Coronary artery (tissue), 2 donors: ENCODE measurements at regions not wholly inside any gene's neighbourhood (a gene's known extent, or its start where the extent isn't known, plus 50 kb on each side); places are given as distances from the start of the nearest gene placed in this dataset.
"Not testable (repeated sequence)": the region's sequence is repeated elsewhere in the genome, so short reads cannot be mapped to it uniquely, and the experiment has no call there.

Source experiments
- DNase-seq: peaks from one replicate; pipeline ENCODE4 v3.0.0-alpha.2; 2017; ENCODE audit warnings: low spot score
- H3K27ac ChIP-seq, 2 donors: fragments of 200-600 bp; sonication (generic); one replicate each; pipeline ENCODE4 v1.5.1; 2016 to 2019
- H3K4me3 ChIP-seq: fragments of 200-600 bp; sonication (generic); 2 replicates; pipeline ENCODE4 v1.5.1; 2016; ENCODE audit warnings: mild to moderate bottlenecking, moderate library complexity
- TF ChIP-seq, protein P1 (sequence below): fragments of 200-600 bp; sonication (generic); IDR thresholded peaks from one replicate; pipeline ENCODE4 v1.5.1; 2019; ENCODE audit warnings: antibody characterized with exemption

DNA sequence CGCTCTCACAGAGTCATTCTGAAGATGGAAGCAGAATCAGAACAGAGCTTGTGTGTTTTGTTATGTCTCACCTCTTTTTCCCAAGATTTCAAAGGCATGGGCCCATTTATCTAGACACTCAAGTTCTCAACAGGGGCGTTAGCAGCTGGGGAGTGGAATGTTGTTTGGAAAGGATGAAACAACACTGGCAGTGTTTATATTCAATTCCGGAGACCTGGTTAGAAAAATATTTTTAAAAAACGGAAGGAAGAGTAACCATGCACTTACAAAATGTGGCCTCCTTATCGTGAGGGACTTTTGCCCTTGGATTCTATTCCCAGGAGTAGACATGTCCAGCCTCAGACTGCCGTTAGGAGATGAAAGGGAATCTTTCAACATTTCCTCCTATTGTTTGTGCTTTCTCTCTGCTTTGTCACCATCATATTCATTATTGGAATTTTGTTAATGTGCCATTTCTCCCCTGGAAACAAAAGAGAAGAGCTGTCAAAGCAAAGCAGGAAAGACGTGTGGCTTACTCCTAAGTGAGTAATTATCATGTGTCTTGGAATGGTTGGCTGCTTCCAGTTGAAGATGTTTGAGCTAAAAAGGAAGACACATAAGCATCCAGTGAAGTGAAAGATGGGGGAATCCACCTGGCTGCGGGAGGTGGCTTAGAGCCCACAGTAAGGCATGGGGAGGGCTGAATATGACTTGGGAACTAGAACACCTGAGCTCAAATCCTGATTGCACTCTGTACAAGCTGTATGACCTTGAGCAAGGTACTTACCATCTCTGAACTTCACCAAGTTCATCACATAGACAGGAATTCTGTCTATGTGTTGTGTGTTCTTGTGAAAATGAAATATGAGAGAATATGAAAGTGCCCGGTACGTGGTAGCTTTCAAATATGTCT, 71.7 kb upstream of the JUN start:
- Histone ChIP-seq H3K4me3 (no peak overlapping the region), H3K27ac (no peak overlapping the region)
- TF ChIP-seq, protein P1, sequence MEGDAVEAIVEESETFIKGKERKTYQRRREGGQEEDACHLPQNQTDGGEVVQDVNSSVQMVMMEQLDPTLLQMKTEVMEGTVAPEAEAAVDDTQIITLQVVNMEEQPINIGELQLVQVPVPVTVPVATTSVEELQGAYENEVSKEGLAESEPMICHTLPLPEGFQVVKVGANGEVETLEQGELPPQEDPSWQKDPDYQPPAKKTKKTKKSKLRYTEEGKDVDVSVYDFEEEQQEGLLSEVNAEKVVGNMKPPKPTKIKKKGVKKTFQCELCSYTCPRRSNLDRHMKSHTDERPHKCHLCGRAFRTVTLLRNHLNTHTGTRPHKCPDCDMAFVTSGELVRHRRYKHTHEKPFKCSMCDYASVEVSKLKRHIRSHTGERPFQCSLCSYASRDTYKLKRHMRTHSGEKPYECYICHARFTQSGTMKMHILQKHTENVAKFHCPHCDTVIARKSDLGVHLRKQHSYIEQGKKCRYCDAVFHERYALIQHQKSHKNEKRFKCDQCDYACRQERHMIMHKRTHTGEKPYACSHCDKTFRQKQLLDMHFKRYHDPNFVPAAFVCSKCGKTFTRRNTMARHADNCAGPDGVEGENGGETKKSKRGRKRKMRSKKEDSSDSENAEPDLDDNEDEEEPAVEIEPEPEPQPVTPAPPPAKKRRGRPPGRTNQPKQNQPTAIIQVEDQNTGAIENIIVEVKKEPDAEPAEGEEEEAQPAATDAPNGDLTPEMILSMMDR = no peak
- no peak for DNase-seq

DNA sequence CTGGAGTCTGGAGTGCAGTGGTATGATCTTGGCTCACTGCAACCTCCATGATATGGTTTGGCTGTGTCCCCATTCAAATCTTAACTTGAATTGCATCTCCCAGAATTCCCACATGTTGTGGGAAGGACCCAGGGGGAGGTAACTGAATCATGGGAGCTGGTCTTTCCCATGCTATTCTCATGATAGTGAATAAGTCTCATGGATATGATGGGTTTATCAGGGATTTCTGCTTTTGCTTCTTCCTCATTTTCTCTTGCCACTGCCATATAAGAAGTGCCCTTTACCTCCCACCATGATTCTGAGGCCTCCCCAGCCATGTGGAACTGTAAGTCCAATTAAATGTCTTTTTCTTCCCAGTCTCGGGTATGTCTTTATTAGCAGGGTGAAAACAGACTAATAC, 72.4 kb upstream of the JUN start:
- DNase-seq, H3K27ac ChIP-seq, H3K4me3 ChIP-seq: not testable (repeated sequence)

DNA sequence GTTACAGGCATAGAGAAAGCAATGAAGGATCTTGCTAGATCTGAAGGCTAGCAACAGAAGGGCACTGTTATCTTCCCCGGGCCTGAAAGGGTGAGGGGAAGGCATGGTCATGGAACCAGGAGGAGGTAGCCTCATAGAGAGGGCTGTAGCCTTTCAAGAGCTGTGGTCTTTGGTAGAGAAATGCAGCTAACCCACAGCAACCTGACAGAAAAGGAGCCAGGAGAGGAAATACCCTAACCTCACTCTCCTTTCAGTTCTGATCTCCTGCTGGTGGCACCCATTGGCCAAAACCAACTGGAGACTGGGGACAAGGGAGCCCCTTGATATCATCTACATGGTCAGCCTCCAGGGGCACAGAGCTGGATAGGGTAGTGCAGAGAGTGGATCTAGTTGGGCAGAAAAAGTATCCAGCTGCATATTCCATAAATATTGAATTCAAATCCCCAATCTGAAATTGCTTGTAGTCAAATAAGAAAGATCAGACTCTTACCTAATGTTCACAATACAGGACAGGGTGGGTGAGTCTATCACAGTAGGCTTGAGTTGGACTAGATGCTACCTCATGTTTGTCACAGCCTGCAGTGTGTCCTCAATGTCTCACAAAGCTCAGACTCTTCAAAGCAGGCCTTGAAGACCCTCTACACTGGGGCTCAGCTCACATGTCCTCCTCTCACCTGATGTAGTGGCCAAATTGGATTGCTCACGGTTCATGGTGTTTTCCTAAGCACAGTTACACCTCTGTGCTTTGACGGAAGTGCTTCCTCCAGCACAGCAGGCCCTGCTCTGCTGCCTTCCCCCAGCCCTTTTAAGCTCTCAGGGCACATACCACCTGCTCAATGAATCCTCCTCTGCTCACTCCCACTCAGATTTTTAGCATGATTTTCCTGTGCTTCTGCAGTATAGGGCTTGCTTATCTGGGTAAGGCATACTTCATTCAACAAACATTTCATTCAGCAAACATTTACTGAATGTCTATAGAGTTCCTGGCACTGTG, 74.1 kb upstream of the JUN start:
- Histone ChIP-seq H3K4me3 (no peak overlapping the region), H3K27ac (no peak overlapping the region)
- DNase-seq = no peak
- TF ChIP-seq, protein P1 = no peak

DNA sequence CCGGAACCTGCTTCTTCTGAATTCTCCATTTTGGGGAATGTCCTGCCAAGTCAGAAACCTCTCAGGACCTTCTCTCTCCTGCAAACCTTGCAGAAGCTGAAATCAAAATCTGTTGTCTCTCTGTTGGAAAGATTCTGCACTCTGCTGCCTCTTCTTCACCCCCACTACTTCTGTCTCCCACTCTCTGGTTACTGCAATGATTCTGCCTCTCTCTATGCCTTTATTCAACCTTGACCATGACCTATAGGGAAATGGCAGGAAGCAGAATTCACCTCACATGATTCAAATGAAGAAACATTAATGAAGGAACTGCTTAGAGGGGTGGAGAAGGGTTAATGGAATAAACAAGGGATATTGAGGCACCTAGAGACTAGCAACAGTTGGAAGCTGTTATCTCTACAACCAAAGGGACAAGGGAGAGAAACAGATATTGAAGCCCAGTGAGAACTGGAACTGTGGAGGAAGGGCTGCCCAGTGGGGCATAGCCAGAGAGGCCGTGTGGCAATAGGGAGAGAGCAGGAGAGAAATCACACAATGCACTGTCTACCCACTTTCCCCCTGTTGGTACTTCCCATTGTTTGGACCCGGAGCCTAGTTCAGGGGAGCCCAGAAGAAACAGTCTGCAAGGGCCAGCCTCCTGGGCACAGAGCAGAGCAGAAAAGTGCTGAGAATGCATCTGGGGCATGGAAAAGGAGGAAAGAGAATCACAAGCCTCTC, 76.1 kb upstream of the JUN start:
- DNase-seq = no peak
- no peak overlapping the region for H3K27ac ChIP-seq
- TF ChIP-seq, protein P1 = no peak
- H3K4me3 ChIP-seq = no peak overlapping the region

DNA sequence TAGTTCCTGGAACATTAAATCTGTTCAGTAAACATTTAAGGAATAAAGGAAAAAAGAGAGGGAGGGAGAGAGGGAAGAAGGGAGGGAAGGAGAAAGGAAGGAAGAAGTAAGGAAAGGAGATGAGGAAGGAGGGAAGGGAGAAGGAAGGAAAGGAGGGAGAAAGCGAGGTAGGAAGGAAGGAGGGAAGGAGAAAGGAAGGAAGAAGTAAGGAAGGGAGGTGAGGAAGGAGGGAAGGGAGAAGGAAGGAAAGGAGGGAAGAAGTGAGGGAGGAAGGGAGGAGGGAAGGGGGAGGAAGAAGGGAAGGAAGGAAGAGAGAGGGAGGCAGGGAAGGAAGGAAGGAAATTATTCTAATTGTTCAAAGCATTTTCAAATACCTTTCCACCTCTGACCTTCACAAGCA, 77.2 kb upstream of the JUN start:
- no peak for DNase-seq
- Histone ChIP-seq H3K27ac (no peak overlapping the region), H3K4me3 (no peak overlapping the region)
- TF ChIP-seq, protein P1 = no peak

DNA sequence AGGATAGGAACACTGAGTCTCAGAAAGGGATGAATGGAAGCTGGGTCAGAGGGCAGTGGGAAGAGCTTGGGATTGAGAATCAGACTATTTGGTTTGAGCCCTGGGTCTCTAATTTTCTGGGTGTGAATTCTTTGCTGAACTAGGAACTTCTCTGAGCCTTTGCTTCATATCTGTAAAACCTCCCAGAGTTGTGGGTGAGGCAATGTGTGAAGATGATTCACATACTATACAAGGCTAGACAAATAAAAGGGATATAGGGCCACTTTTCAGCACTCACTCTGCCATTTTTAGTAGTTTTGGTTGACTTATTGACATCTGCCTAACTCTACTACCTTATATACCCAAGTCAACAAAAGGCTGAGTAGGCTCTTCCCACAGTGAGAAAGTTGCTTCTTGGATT, 77.7 kb upstream of the JUN start:
- TF ChIP-seq, protein P1 = no peak
- no peak for DNase-seq
- no peak overlapping the region for H3K4me3 ChIP-seq
- no peak overlapping the region for H3K27ac ChIP-seq
